ENCODE measurements at regions not wholly inside any gene's neighbourhood (a gene's known extent, or its start where the extent isn't known, plus 50 kb on each side); places are given as distances from the start of the nearest gene placed in this dataset.

- no peak overlapping the region for H3K9ac ChIP-seq (ENCODE audit: extremely low read depth, insufficient read length, low read length)
- H2BK12ac ChIP-seq (ENCODE audit: insufficient read length, low read depth, low read length), result no peak overlapping the region
- H3K18ac ChIP-seq (ENCODE audit: insufficient read length, low read depth, low read length), result no peak overlapping the region
- no peak for DNase-seq
- Mint-ChIP-seq H3K36me3 (ENCODE audit: insufficient read depth in 1 of 3, low read depth in 3 of 3) (peaks cover 2 to 8% (median 3%) of the 10 kb centered on the region in 3 experiments; a peak in 5 of 7 replicates), H3K27ac (no peak overlapping the region), H3K4me1 (no peaks in the 10 kb centered on the region), H3K4me3 (no peak overlapping the region), H3K9me3 (peaks cover 8 to 19% of the 10 kb centered on the region in 2 experiments; a peak in 4 of 5 replicates), H3K27me3 (ENCODE audit: low read depth) (no peaks in the 10 kb centered on the region)
- H2BK15ac ChIP-seq (ENCODE audit: low read depth, low read length), result no peak overlapping the region
- no peak for TF ChIP-seq CTCF (conservative IDR thresholded peaks at IDR 0.05)
- no peak overlapping the region for H3K14ac ChIP-seq (ENCODE audit: insufficient read depth, low read length)
- no peaks in the 10 kb centered on the region for H3K79me1 ChIP-seq (ENCODE audit: insufficient read depth, low read depth, low read length, poor library complexity, severe bottlenecking)
- H4K91ac ChIP-seq (ENCODE audit: insufficient read length, low read depth, low read length), result no peak overlapping the region
- H3K23me2 ChIP-seq (ENCODE audit: insufficient read length, low read depth, low read length, poor library complexity, severe bottlenecking), result no peaks in the 10 kb centered on the region
- no peak overlapping the region for H2BK5ac ChIP-seq (ENCODE audit: insufficient read length, low read length)
- H2AK5ac ChIP-seq (ENCODE audit: insufficient read length, low read length), result no peak overlapping the region
- no peaks in the 10 kb centered on the region for H4K20me1 ChIP-seq (ENCODE audit: control insufficient read depth, insufficient read depth, insufficient read length)
- H4K5ac ChIP-seq (ENCODE audit: insufficient read length, low read depth, low read length), result no peak overlapping the region
- H3T11ph ChIP-seq (ENCODE audit: low read length), result no peak overlapping the region
- no peak overlapping the region for H3K27ac ChIP-seq (ENCODE audit: insufficient read length, low read depth, low read length)
- H3K4me1 ChIP-seq (ENCODE audit: insufficient read depth, low read length), result no peaks in the 10 kb centered on the region
- H3K4ac ChIP-seq (ENCODE audit: low read depth, low read length), result no peak overlapping the region
- H3K9me3 ChIP-seq (ENCODE audit: control insufficient read depth, low read depth, low read length), result peaks cover 6% of the 10 kb centered on the region
- no peak overlapping the region for H2BK120ac ChIP-seq (ENCODE audit: low read depth, low read length, poor library complexity, severe bottlenecking)
- no peak overlapping the region for H3K4me2 ChIP-seq (ENCODE audit: insufficient read depth, insufficient read length, low read length)
- no peak overlapping the region for H4K8ac ChIP-seq (replicated peaks; ENCODE audit: insufficient read length, low read depth, low read length)
- no peak overlapping the region for H3K56ac ChIP-seq (ENCODE audit: insufficient read length, low read depth, low read length)
- no peak overlapping the region for H2AFZ ChIP-seq (ENCODE audit: low read length)
- no peaks in the 10 kb centered on the region for H3K79me2 ChIP-seq (ENCODE audit: insufficient read depth, low read length)
- H3K23ac ChIP-seq (ENCODE audit: insufficient read length, low read depth, low read length), result no peak overlapping the region
- H3K27me3 ChIP-seq (ENCODE audit: insufficient read depth, low read length), result no peaks in the 10 kb centered on the region
- no peak overlapping the region for H2BK20ac ChIP-seq (ENCODE audit: low read depth, low read length, poor library complexity, severe bottlenecking)
These were observed 745.3 kb downstream of the C12orf50 start for GRCh38 chr12:87283886-87284285.
